Gastrocnemius medialis (tissue), 4 donors: ENCODE measurements at regions not wholly inside any gene's neighbourhood (a gene's known extent, or its start where the extent isn't known, plus 50 kb on each side); places are given as distances from the start of the nearest gene placed in this dataset.

Experiments
- ATAC-seq, 2 donors: fragments of 150-250 bp; one replicate each; pipeline ENCODE4 v1.9.1; 2016
- DNase-seq, 2 donors: peaks; one replicate each; pipeline ENCODE4 v3.0.0-alpha.2; 2019
- H3K27ac ChIP-seq, 4 donors: fragments of 200-600 bp; sonication (generic); 1 replicate in 1 of 4; 2 replicates in 3 of 4; pipeline ENCODE4 v1.5.1; 2016 to 2018; ENCODE audit warnings: mild to moderate bottlenecking in 2 of 4, moderate library complexity in 1 of 4
- H3K27me3 ChIP-seq, 3 donors: fragments of 200-600 bp; sonication (generic) in 2 of 3; 1 replicate in 1 of 3; 2 replicates in 2 of 3; pipeline versions ENCODE4 v1.5.1 to v1.6.0; 2016 to 2019; ENCODE audit warnings: mild to moderate bottlenecking in 1 of 3, moderate library complexity in 1 of 3
- H3K36me3 ChIP-seq, 2 donors: fragments of 200-600 bp; sonication (generic) in 1 of 2; one replicate each; pipeline ENCODE4 v1.5.1; 2017 to 2018
- H3K4me1 ChIP-seq, 2 donors: fragments of 200-600 bp; sonication (generic) in 1 of 2; one replicate each; pipeline ENCODE4 v1.5.1; 2016 to 2017; ENCODE audit warnings: mild to moderate bottlenecking in 2 of 2
- H3K4me3 ChIP-seq, 4 donors: fragments of 200-600 bp; sonication (generic) in 3 of 4; 1 replicate in 1 of 4; 2 replicates in 3 of 4; pipeline ENCODE4 v1.5.1; 2016 to 2019; ENCODE audit warnings: mild to moderate bottlenecking in 2 of 4
- H3K9me3 ChIP-seq, 3 donors: fragments of 200-600 bp; sonication (generic) in 2 of 3; 1 replicate in 1 of 3; 2 replicates in 2 of 3; pipeline ENCODE4 v1.5.1; 2016 to 2019
- CTCF ChIP-seq, 5 experiments: fragments of 450-650 bp in 3 of 5; fragments of 200-600 bp in 2 of 5; sonication (generic) in 2 of 5; IDR thresholded peaks in 4 of 5; conservative IDR thresholded peaks in 1 of 5; 1 replicate in 4 of 5; 2 replicates in 1 of 5; pipeline ENCODE4 v1.5.1; 2016 to 2019; ENCODE audit warnings: antibody characterized with exemption in 5 of 5, mild to moderate bottlenecking in 3 of 5, moderate library complexity in 3 of 5
- POLR2A ChIP-seq, 2 donors: fragments of 450-650 bp; IDR thresholded peaks; one replicate each; pipeline ENCODE4 v1.6.1; 2017; ENCODE audit warnings: antibody characterized with exemption in 2 of 2, mild to moderate bottlenecking in 2 of 2, moderate library complexity in 2 of 2
- in situ Hi-C, 4 donors: fragments of 200-750 bp; cut with MboI; loops; one replicate each; pipeline versions ENCODE4 v1.15.0 to v1.8.0; 2017; ENCODE audit warnings: low sequenced_read_pairs in 4 of 4
- intact Hi-C: fragments of 100-400 bp; cut with DNase I; formaldehyde crosslinking; loops from one replicate; pipeline ENCODE4 v1.15.1; 2023; ENCODE audit warnings: low total_unique reads

GRCh38 chr4:92236877-92237276 lies 66.9 kb upstream of the GRID2 start:
- Histone ChIP-seq H3K9me3 (no peaks in the 10 kb centered on the region), H3K36me3 (no peaks in the 10 kb centered on the region), H3K4me3 (no peak overlapping the region), H3K27ac (no peak overlapping the region), H3K27me3 (no peaks in the 10 kb centered on the region), H3K4me1 (no peaks in the 10 kb centered on the region)
- ATAC-seq (no peak), DNase-seq (no peak)
- no peak for TF ChIP-seq POLR2A (IDR thresholded peaks at IDR 0.05)
- TF ChIP-seq CTCF (IDR thresholded peaks at IDR 0.05 in 4 of 5, conservative IDR thresholded peaks at IDR 0.05 in 1 of 5), result no peak
- intact Hi-C loops (no loop called here), in situ Hi-C loops (no loop called here)

GRCh38 chr4:92237559-92237958 lies 66.2 kb upstream of the GRID2 start:
- H3K4me1 ChIP-seq, result no peaks in the 10 kb centered on the region
- no peaks in the 10 kb centered on the region for H3K9me3 ChIP-seq
- DNase-seq, result no peak
- in situ Hi-C loops (no loop called here), intact Hi-C loops (no loop called here)
- H3K27me3 ChIP-seq, result no peaks in the 10 kb centered on the region
- no peak overlapping the region for H3K27ac ChIP-seq
- no peak for ATAC-seq
- no peak for TF ChIP-seq POLR2A (IDR thresholded peaks at IDR 0.05)
- H3K4me3 ChIP-seq, result no peak overlapping the region
- H3K36me3 ChIP-seq, result no peaks in the 10 kb centered on the region

GRCh38 chr4:92241094-92241493 lies 62.7 kb upstream of the GRID2 start:
- intact Hi-C loops (no loop called here), in situ Hi-C loops (no loop called here)

GRCh38 chr4:92246384-92246783 lies 57.4 kb upstream of the GRID2 start:
- in situ Hi-C loops, result no loop called here
- ATAC-seq, result no peak

More at GRCh38 chr4:92241094-92241493, 62.7 kb upstream of the GRID2 start:
- no peak for TF ChIP-seq CTCF (IDR thresholded peaks at IDR 0.05 in 4 of 5, conservative IDR thresholded peaks at IDR 0.05 in 1 of 5)
- no peak for TF ChIP-seq POLR2A (IDR thresholded peaks at IDR 0.05)
- Histone ChIP-seq H3K27me3 (no peaks in the 10 kb centered on the region), H3K4me3 (no peak overlapping the region), H3K36me3 (no peaks in the 10 kb centered on the region), H3K4me1 (no peaks in the 10 kb centered on the region), H3K9me3 (no peaks in the 10 kb centered on the region), H3K27ac (no peak overlapping the region)
- DNase-seq (no peak), ATAC-seq (no peak)

GRCh38 chr4:92249541-92249940 lies 54.2 kb upstream of the GRID2 start:
- no peaks in the 10 kb centered on the region for H3K4me1 ChIP-seq
- no peaks in the 10 kb centered on the region for H3K36me3 ChIP-seq
- H3K9me3 ChIP-seq, result no peaks in the 10 kb centered on the region
- intact Hi-C loops, result no loop called here
- in situ Hi-C loops, result no loop called here
- H3K27me3 ChIP-seq, result no peaks in the 10 kb centered on the region
- H3K4me3 ChIP-seq, result no peak overlapping the region
- DNase-seq (no peak), ATAC-seq (no peak)
- TF ChIP-seq POLR2A (IDR thresholded peaks at IDR 0.05) (no peak), CTCF (IDR thresholded peaks at IDR 0.05 in 4 of 5, conservative IDR thresholded peaks at IDR 0.05 in 1 of 5) (no peak)
- H3K27ac ChIP-seq, result no peak overlapping the region

More at GRCh38 chr4:92246384-92246783, 57.4 kb upstream of the GRID2 start:
- no peaks in the 10 kb centered on the region for H3K36me3 ChIP-seq
- no peak overlapping the region for H3K27ac ChIP-seq
- DNase-seq, result no peak
- H3K27me3 ChIP-seq, result no peaks in the 10 kb centered on the region
- TF ChIP-seq POLR2A (IDR thresholded peaks at IDR 0.05) (no peak), CTCF (IDR thresholded peaks at IDR 0.05 in 4 of 5, conservative IDR thresholded peaks at IDR 0.05 in 1 of 5) (no peak)
- H3K4me1 ChIP-seq, result no peaks in the 10 kb centered on the region
- no peak overlapping the region for H3K4me3 ChIP-seq
- H3K9me3 ChIP-seq, result no peaks in the 10 kb centered on the region
- intact Hi-C loops, result no loop called here
